Spleen (tissue), 7 donors: ENCODE measurements at regions not wholly inside any gene's neighbourhood (a gene's known extent, or its start where the extent isn't known, plus 50 kb on each side); places are given as distances from the start of the nearest gene placed in this dataset.

Experiments
- CTCF ChIP-seq, 11 experiments: fragments of 200-600 bp in 7 of 11; fragments of 450-650 bp in 4 of 11; sonication (generic) in 4 of 11; IDR thresholded peaks in 8 of 11; conservative IDR thresholded peaks in 3 of 11; 1 replicate in 7 of 11; 2 replicates in 4 of 11; pipeline versions ENCODE4 v1.4.0 to v1.8.0; 2016 to 2021; ENCODE audit warnings: antibody characterized with exemption in 11 of 11, inconsistent platforms in 4 of 11, mild to moderate bottlenecking in 1 of 11
- POLR2AphosphoS5 ChIP-seq, 3 donors: sonication (generic); formaldehyde crosslinking; IDR thresholded peaks; one replicate each; pipeline ENCODE4 v1.5.1; 2017; ENCODE audit warnings: antibody characterized with exemption in 3 of 3
- donor health status: DM: no; HTN: no; CAD: no; lungs with moderate emphysema.
- donor health status: DM: no; HTN: no; CAD: no.
- donor health status: DM: no; HTN: no; CAD: no.

GRCh38 chr9:27659001-27659400, 85.7 kb upstream of the C9orf72 start:
- TF ChIP-seq CTCF (IDR thresholded peaks at IDR 0.05 in 8 of 11, conservative IDR thresholded peaks at IDR 0.05 in 3 of 11) (no peak), POLR2AphosphoS5 (IDR thresholded peaks at IDR 0.05) (no peak)
